OCI-LY7 (cell line): ENCODE measurements at regions not wholly inside any gene's neighbourhood (a gene's known extent, or its start where the extent isn't known, plus 50 kb on each side); places are given as distances from the start of the nearest gene placed in this dataset.

Source experiments
- BruUV-seq: library from RNA; stranded (reverse); fragments of 400-500 nt; replicated peaks from 2 replicates; lab custom pipeline; 2021; lab: Mats Ljungman, UMichigan
- CTCF ChIA-PET: fragments of 300-600 bp; sonication (Branson Sonifier 250); formaldehyde crosslinking; loops from one replicate; lab custom pipeline; 2022; ENCODE audit warnings: antibody characterized with exemption; ENCODE audit not compliant: unreplicated experiment; lab: Charles Lee
- POLR2A ChIA-PET: fragments of 300-600 bp; sonication (Branson Sonifier 250); formaldehyde crosslinking; loops from one replicate; lab custom pipeline; 2022; ENCODE audit warnings: antibody characterized with exemption; lab: Charles Lee
- DNase-seq: peaks from one replicate; pipeline ENCODE4 v3.0.0-alpha.2; 2015; ENCODE audit warnings: low spot score
- H2AFZ ChIP-seq: fragments of 200-600 bp; sonication (generic), shearing (Covaris generic); 2 replicates; pipeline ENCODE4 v1.6.1; 2014; ENCODE audit warnings: mild to moderate bottlenecking, antibody characterized with exemption, low read length, moderate library complexity
- H3K27ac ChIP-seq: fragments of 200-600 bp; sonication (generic); 2 replicates; pipeline ENCODE4 v1.5.1; 2014; ENCODE audit warnings: mixed run types, low read depth, mild to moderate bottlenecking, moderate library complexity, low read length, inconsistent platforms; ENCODE audit not compliant: poor library complexity, severe bottlenecking
- H3K36me3 ChIP-seq: fragments of 200-600 bp; sonication (generic); 2 replicates; pipeline ENCODE4 v1.6.1; 2014; ENCODE audit warnings: mild to moderate bottlenecking, antibody characterized with exemption, low read length, moderate library complexity, mixed read lengths; ENCODE audit not compliant: insufficient read depth
- H3K4me1 ChIP-seq: fragments of 200-600 bp; sonication (generic); 2 replicates; pipeline ENCODE4 v1.5.1; 2014; ENCODE audit warnings: mild to moderate bottlenecking, low read length; ENCODE audit not compliant: insufficient read depth, poor library complexity, severe bottlenecking
- H3K4me2 ChIP-seq: fragments of 200-600 bp; sonication (generic); 2 replicates; pipeline ENCODE4 v1.6.1; 2014; ENCODE audit warnings: mild to moderate bottlenecking, low read length
- H3K4me3 ChIP-seq: fragments of 200-600 bp; sonication (generic); 2 replicates; pipeline ENCODE4 v1.5.1; 2014; ENCODE audit warnings: mild to moderate bottlenecking, low read depth, low read length; ENCODE audit not compliant: poor library complexity, severe bottlenecking
- H3K79me2 ChIP-seq: fragments of 200-600 bp; sonication (generic); 2 replicates; pipeline ENCODE4 v1.6.1; 2016; ENCODE audit warnings: low read depth, mild to moderate bottlenecking, low read length, moderate library complexity, mixed read lengths; ENCODE audit not compliant: insufficient read depth
- H3K9me2 ChIP-seq: fragments of 200-600 bp; sonication (generic); 2 replicates; pipeline ENCODE4 v1.6.1; 2016; ENCODE audit warnings: mild to moderate bottlenecking, low read length, mixed read lengths; ENCODE audit not compliant: insufficient read depth
- H3K9me3 ChIP-seq: fragments of 200-600 bp; sonication (generic); 2 replicates; pipeline ENCODE4 v1.6.1; 2014; ENCODE audit warnings: mild to moderate bottlenecking, mixed run types, low read length, mixed read lengths
- H4K20me1 ChIP-seq: fragments of 200-600 bp; sonication (generic); 2 replicates; pipeline ENCODE4 v1.6.1; 2014; ENCODE audit warnings: mild to moderate bottlenecking, antibody characterized with exemption, low read length, moderate library complexity, mixed read lengths; ENCODE audit not compliant: insufficient read depth
- EZH2phosphoT487 ChIP-seq: fragments of 200-600 bp; sonication (generic); IDR thresholded peaks from 2 replicates; pipeline ENCODE4 v1.6.1; 2018; ENCODE audit warnings: low read depth, borderline replicate concordance, mild to moderate bottlenecking, mixed run types, antibody characterized with exemption, low read length, moderate library complexity, mixed read lengths
- intact Hi-C: fragments of 100-400 bp; cut with micrococcal nuclease; formaldehyde crosslinking; loops from one replicate; pipeline ENCODE4 v1.10.0; 2022; ENCODE audit not compliant: unreplicated experiment
- TF ChIP-seq, protein P1 (sequence below): fragments of 200-600 bp; sonication (generic); conservative IDR thresholded peaks from 2 replicates; pipeline ENCODE4 v1.5.1; 2014; ENCODE audit warnings: mild to moderate bottlenecking, antibody characterized with exemption, low read length, moderate library complexity, mixed read lengths

DNA sequence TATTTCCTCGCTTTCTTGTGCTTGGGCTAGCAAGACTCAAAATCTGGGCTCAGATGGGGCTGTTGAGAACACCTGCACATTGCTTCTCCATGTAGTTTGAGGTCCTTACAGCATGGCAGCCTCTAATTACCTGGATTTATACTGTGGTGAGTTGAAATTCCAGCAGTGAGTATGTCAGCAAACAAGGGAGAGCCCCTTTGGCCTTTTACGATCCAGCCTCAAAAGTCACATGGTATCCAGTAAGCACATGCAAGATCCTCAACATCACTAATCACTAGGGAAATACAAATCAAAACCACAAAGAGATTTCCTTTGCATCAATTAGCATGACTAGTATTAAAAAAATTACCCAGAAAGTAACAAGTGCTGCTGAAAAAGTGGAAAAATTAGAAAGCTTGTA is 787.8 kb downstream of the NLGN4Y start:
- H3K9me2 ChIP-seq: no peaks in the 10 kb centered on the region
- H4K20me1 ChIP-seq: no peaks in the 10 kb centered on the region
- no peak overlapping the region for H3K4me2 ChIP-seq
- H3K27ac ChIP-seq: no peak overlapping the region
- no peak for DNase-seq
- no peaks in the 10 kb centered on the region for H3K79me2 ChIP-seq
- intact Hi-C loops: no loop called here
- no peaks in the 10 kb centered on the region for H3K36me3 ChIP-seq
- ChIA-PET POLR2A (interaction anchor here (0.9 kb wide), 1 partner anchor 9 kb away, joined by 3 read pairs; no protein-coding TSS in a partner anchor), CTCF (no interaction called here)
- no TSS peak for BruUV-seq
- no peaks in the 10 kb centered on the region for H3K4me1 ChIP-seq
- H3K9me3 ChIP-seq: no peaks in the 10 kb centered on the region
- no peak overlapping the region for H2AFZ ChIP-seq
- TF ChIP-seq EZH2phosphoT487: no peak
- TF ChIP-seq, protein P1, sequence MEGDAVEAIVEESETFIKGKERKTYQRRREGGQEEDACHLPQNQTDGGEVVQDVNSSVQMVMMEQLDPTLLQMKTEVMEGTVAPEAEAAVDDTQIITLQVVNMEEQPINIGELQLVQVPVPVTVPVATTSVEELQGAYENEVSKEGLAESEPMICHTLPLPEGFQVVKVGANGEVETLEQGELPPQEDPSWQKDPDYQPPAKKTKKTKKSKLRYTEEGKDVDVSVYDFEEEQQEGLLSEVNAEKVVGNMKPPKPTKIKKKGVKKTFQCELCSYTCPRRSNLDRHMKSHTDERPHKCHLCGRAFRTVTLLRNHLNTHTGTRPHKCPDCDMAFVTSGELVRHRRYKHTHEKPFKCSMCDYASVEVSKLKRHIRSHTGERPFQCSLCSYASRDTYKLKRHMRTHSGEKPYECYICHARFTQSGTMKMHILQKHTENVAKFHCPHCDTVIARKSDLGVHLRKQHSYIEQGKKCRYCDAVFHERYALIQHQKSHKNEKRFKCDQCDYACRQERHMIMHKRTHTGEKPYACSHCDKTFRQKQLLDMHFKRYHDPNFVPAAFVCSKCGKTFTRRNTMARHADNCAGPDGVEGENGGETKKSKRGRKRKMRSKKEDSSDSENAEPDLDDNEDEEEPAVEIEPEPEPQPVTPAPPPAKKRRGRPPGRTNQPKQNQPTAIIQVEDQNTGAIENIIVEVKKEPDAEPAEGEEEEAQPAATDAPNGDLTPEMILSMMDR: no peak
- no peak overlapping the region for H3K4me3 ChIP-seq

DNA sequence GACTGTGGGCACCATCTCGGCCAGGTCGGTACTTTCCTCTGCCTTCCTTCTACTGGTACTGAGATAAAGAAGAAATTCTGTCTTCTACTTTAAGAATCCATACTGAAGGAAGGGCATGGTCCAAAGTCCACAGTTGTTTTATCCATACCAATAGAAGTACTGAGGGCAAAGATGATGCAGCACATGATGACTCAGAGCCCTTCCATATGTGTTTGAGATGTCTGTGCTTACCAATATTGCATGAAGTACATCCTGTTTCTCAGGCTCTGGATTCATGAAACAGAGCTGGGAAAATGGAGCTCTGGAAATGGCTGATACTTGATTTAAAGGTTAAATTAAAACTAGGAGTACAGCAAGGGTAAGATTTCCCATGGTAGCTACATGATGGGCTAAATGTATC is 799.9 kb downstream of the NLGN4Y start:
- BruUV-seq: no TSS peak
- POLR2A ChIA-PET: no interaction called here
- H3K9me3 ChIP-seq: no peaks in the 10 kb centered on the region
- H3K36me3 ChIP-seq: no peaks in the 10 kb centered on the region
- H3K9me2 ChIP-seq: no peaks in the 10 kb centered on the region
- no peak for DNase-seq
- no peak overlapping the region for H3K27ac ChIP-seq
- H3K4me2 ChIP-seq: no peak overlapping the region
- TF ChIP-seq EZH2phosphoT487: no peak
- TF ChIP-seq, protein P1: no peak
- CTCF ChIA-PET: no interaction called here
- no peaks in the 10 kb centered on the region for H4K20me1 ChIP-seq
- H3K79me2 ChIP-seq: no peaks in the 10 kb centered on the region
- intact Hi-C loops: no loop called here
- H3K4me3 ChIP-seq: no peak overlapping the region
- peaks cover 18% of the 10 kb centered on the region for H3K4me1 ChIP-seq
- no peak overlapping the region for H2AFZ ChIP-seq

DNA sequence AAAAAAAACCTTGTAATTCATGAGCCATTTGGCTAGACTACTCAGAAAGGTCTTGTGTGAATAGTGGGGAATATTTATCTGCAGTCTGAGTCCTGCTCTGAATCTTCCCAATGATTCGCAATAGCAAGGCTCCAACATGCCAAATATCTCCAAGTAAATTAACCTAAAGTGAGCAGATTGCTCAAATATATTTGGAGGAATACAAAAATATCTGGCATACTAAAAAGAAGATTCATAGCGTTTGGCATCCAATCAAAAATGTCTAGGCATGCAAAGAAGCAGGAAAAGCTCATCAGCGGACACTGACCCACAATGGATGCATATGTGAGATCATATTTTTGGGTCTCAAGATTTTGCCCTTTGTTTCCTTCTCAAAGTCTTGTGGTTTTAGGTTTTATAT is 800.9 kb downstream of the NLGN4Y start:
- Histone ChIP-seq H3K9me3 (no peaks in the 10 kb centered on the region), H3K27ac (no peak overlapping the region), H4K20me1 (no peaks in the 10 kb centered on the region), H3K79me2 (no peaks in the 10 kb centered on the region), H3K36me3 (no peaks in the 10 kb centered on the region), H3K4me1 (peaks cover 18% of the 10 kb centered on the region), H3K4me2 (no peak overlapping the region), H2AFZ (no peak overlapping the region), H3K9me2 (no peaks in the 10 kb centered on the region), H3K4me3 (no peak overlapping the region)
- BruUV-seq: no TSS peak
- no peak for DNase-seq
- ChIA-PET POLR2A (no interaction called here), CTCF (no interaction called here)
- no peak for TF ChIP-seq EZH2phosphoT487
- TF ChIP-seq, protein P1: no peak
- intact Hi-C loops: no loop called here
